ENCODE measurements at regions not wholly inside any gene's neighbourhood (a gene's known extent, or its start where the extent isn't known, plus 50 kb on each side); places are given as distances from the start of the nearest gene placed in this dataset.
A peak's percentile ranks its signal among the peaks of the same experiment; 100 is the strongest.

- DNase-seq (ENCODE audit: low spot score in 2 of 2), result peak in 1 of 2 donors; percentile 10
- Histone ChIP-seq H3K36me3 (no peaks in the 10 kb centered on the region), H3K27ac (no peak overlapping the region), H3K4me3 (no peak overlapping the region), H3K4me1 (no peaks in the 10 kb centered on the region), H3K9me3 (no peaks in the 10 kb centered on the region), H3K27me3 (peaks cover 3 to 39% of the 10 kb centered on the region in 2 donors)
- no peak for TF ChIP-seq POLR2A (IDR thresholded peaks at IDR 0.05)
- no peak for TF ChIP-seq POLR2AphosphoS5 (IDR thresholded peaks at IDR 0.05)
- TF ChIP-seq CTCF (IDR thresholded peaks at IDR 0.05), result no peak
- intact Hi-C loops (cut with DNase I; ENCODE audit: low total_unique reads), result no loop called here
These were observed 151.1 kb downstream of the KIF26A start for GRCh38 chr14:104289507-104289906.

- intact Hi-C loops (cut with DNase I; ENCODE audit: low total_unique reads), result no loop called here
- TF ChIP-seq POLR2A (IDR thresholded peaks at IDR 0.05) (no peak), CTCF (IDR thresholded peaks at IDR 0.05) (no peak), POLR2AphosphoS5 (IDR thresholded peaks at IDR 0.05) (no peak)
- H3K4me3 ChIP-seq, result no peak overlapping the region
- peaks cover 3 to 46% of the 10 kb centered on the region in 2 donors for H3K27me3 ChIP-seq
- H3K36me3 ChIP-seq, result no peaks in the 10 kb centered on the region
- H3K4me1 ChIP-seq, result no peaks in the 10 kb centered on the region
- no peak overlapping the region for H3K27ac ChIP-seq
- DNase-seq (ENCODE audit: low spot score in 2 of 2), result peak in 1 of 2 donors; percentile 24
- H3K9me3 ChIP-seq, result no peaks in the 10 kb centered on the region
These were observed 151.8 kb downstream of the KIF26A start for GRCh38 chr14:104290058-104290667.

GRCh38 chr14:104290756-104291122 lies 152.4 kb downstream of the KIF26A start:
- no peak overlapping the region for H3K4me3 ChIP-seq
- no peaks in the 10 kb centered on the region for H3K9me3 ChIP-seq
- H3K36me3 ChIP-seq, result no peaks in the 10 kb centered on the region
- H3K27me3 ChIP-seq, result peaks cover 3 to 51% of the 10 kb centered on the region in 2 donors
- peak in 1 of 2 donors; percentile 43 for DNase-seq (ENCODE audit: low spot score in 2 of 2)
- intact Hi-C loops (cut with DNase I; ENCODE audit: low total_unique reads), result no loop called here
- H3K4me1 ChIP-seq, result no peaks in the 10 kb centered on the region
- no peak for TF ChIP-seq CTCF (IDR thresholded peaks at IDR 0.05)
- H3K27ac ChIP-seq, result no peak overlapping the region

- H3K4me1 ChIP-seq, result no peaks in the 10 kb centered on the region
- no peaks in the 10 kb centered on the region for H3K9me3 ChIP-seq
- intact Hi-C loops (cut with DNase I; ENCODE audit: low total_unique reads), result no loop called here
- H3K36me3 ChIP-seq, result no peaks in the 10 kb centered on the region
- H3K27me3 ChIP-seq, result peaks cover 3 to 57% of the 10 kb centered on the region in 2 donors
- no peak for TF ChIP-seq POLR2AphosphoS5 (IDR thresholded peaks at IDR 0.05)
- TF ChIP-seq POLR2A (IDR thresholded peaks at IDR 0.05), result no peak
- no peak overlapping the region for H3K27ac ChIP-seq
- H3K4me3 ChIP-seq, result no peak overlapping the region
- DNase-seq (ENCODE audit: low spot score in 2 of 2), result peak in 1 of 2 donors; percentile 41
These were observed 153.0 kb downstream of the KIF26A start for GRCh38 chr14:104291123-104292000.

- intact Hi-C loops (cut with DNase I; ENCODE audit: low total_unique reads), result no loop called here
- no peak overlapping the region for H3K4me3 ChIP-seq
- no peak for TF ChIP-seq POLR2AphosphoS5 (IDR thresholded peaks at IDR 0.05)
- TF ChIP-seq POLR2A (IDR thresholded peaks at IDR 0.05), result no peak
- TF ChIP-seq CTCF (IDR thresholded peaks at IDR 0.05), result no peak
- H3K36me3 ChIP-seq, result no peaks in the 10 kb centered on the region
- H3K4me1 ChIP-seq, result no peaks in the 10 kb centered on the region
- no peaks in the 10 kb centered on the region for H3K9me3 ChIP-seq
- DNase-seq (ENCODE audit: low spot score in 2 of 2), result peak in 1 of 2 donors; percentile 19
- H3K27me3 ChIP-seq, result peaks cover 3 to 65% of the 10 kb centered on the region in 2 donors
- H3K27ac ChIP-seq, result no peak overlapping the region
These were observed 153.9 kb downstream of the KIF26A start for GRCh38 chr14:104292084-104292970.

All from breast epithelium (tissue), 4 donors.